B cell (primary cell): ENCODE measurements at regions not wholly inside any gene's neighbourhood (a gene's known extent, or its start where the extent isn't known, plus 50 kb on each side); places are given as distances from the start of the nearest gene placed in this dataset.
"Not testable (repeated sequence)": the region's sequence is repeated elsewhere in the genome, so short reads cannot be mapped to it uniquely, and the experiment has no call there.

ENCODE experiments used
- ATAC-seq: fragments of 200-7000 bp; cut with Tn5 transposase; one replicate; pipeline ENCODE4 v1.10.0; 2021; ENCODE audit warnings: low read depth, mild to moderate bottlenecking, moderate number of reproducible peaks, moderate library complexity
- CTCF ChIA-PET: fragments of 350-600 bp; sonication (Branson Sonifier 250); formaldehyde crosslinking; loops from one replicate; lab custom pipeline; 2021; ENCODE audit warnings: antibody characterized with exemption, inconsistent platforms; lab: Charles Lee
- POLR2A ChIA-PET: fragments of 350-600 bp; sonication (Branson Sonifier 250); formaldehyde crosslinking; loops from one replicate; lab custom pipeline; 2021; ENCODE audit warnings: antibody characterized with exemption; lab: Charles Lee
- DNase-seq: peaks from one replicate; pipeline ENCODE4 v3.0.0; 2013
- H2AFZ ChIP-seq: 2 replicates; pipeline ENCODE4 v1.6.1; 2012; ENCODE audit warnings: mild to moderate bottlenecking, low read depth, low read length; ENCODE audit not compliant: insufficient read depth, poor library complexity, severe bottlenecking
- H3K27ac ChIP-seq, 2 donors: 1 replicate in 1 of 2; 2 replicates in 1 of 2; pipeline ENCODE4 v1.5.1; 2012 to 2013; ENCODE audit warnings: low read length in 2 of 2, mild to moderate bottlenecking in 2 of 2, moderate library complexity in 1 of 2
- H3K27me3 ChIP-seq, 4 experiments: fragments of 200-600 bp in 1 of 4; sonication (generic) in 1 of 4; replicated peaks in 1 of 4; 1 replicate in 2 of 4; 2 replicates in 2 of 4; pipeline versions ENCODE4 v1.6.1 to v1.7.0; 2013 to 2016; ENCODE audit warnings: low read length in 3 of 4, mild to moderate bottlenecking in 2 of 4, mixed read lengths in 1 of 4, moderate library complexity in 1 of 4; ENCODE audit not compliant: insufficient read depth in 4 of 4, control insufficient read depth in 3 of 4; ENCODE audit errors: control extremely low read depth in 1 of 4
- H3K36me3 ChIP-seq, 2 experiments: replicated peaks in 1 of 2; 1 replicate in 1 of 2; 2 replicates in 1 of 2; pipeline versions ENCODE4 v1.6.1 to v1.7.1; 2013; ENCODE audit warnings: low read length in 1 of 2; ENCODE audit not compliant: insufficient read depth in 2 of 2, control insufficient read depth in 1 of 2; ENCODE audit errors: control extremely low read depth in 1 of 2, extremely low read depth in 1 of 2
- H3K4me1 ChIP-seq, 2 donors: fragments of 200-600 bp in 1 of 2; sonication (generic) in 1 of 2; 1 replicate in 1 of 2; 2 replicates in 1 of 2; pipeline versions ENCODE4 v1.5.1 to v1.6.1; 2013 to 2017; ENCODE audit warnings: low read length in 2 of 2; ENCODE audit not compliant: control insufficient read depth in 2 of 2, insufficient read depth in 2 of 2
- H3K4me2 ChIP-seq: replicated peaks from 2 replicates; pipeline ENCODE3; 2012; ENCODE audit warnings: mild to moderate bottlenecking, low read depth, low read length; ENCODE audit not compliant: poor library complexity, severe bottlenecking
- H3K4me3 ChIP-seq, 5 experiments: fragments of 200-600 bp in 1 of 5; sonication (generic) in 1 of 5; 1 replicate in 3 of 5; 2 replicates in 2 of 5; pipeline versions ENCODE4 v1.5.1 to v1.7.0; 2011 to 2016; ENCODE audit warnings: low read length in 4 of 5, mild to moderate bottlenecking in 4 of 5, low read depth in 2 of 5, control low read depth in 1 of 5, moderate library complexity in 1 of 5; ENCODE audit not compliant: insufficient read depth in 1 of 5; ENCODE audit errors: control extremely low read depth in 1 of 5, extremely low read depth in 1 of 5
- H3K79me2 ChIP-seq: fragments of 200-600 bp; sonication (generic); one replicate; pipeline ENCODE4 v1.6.0; 2016; ENCODE audit warnings: low read length; ENCODE audit not compliant: control insufficient read depth, insufficient read depth
- H3K9ac ChIP-seq: fragments of 200-600 bp; sonication (generic); 2 replicates; pipeline ENCODE4 v1.6.1; 2017; ENCODE audit warnings: mild to moderate bottlenecking, low read length, moderate library complexity
- H3K9me3 ChIP-seq, 3 donors: one replicate each; pipeline versions ENCODE4 v1.6.1 to v1.7.1; 2013; ENCODE audit warnings: low read length in 2 of 3; ENCODE audit not compliant: control insufficient read depth in 2 of 3, insufficient read depth in 1 of 3; ENCODE audit errors: control extremely low read depth in 1 of 3
- H4K20me1 ChIP-seq: 2 replicates; pipeline ENCODE4 v1.6.0; 2012; ENCODE audit warnings: mild to moderate bottlenecking, low read length; ENCODE audit not compliant: insufficient read depth, control insufficient read depth, poor library complexity, severe bottlenecking
- H3K27ac Mint-ChIP-seq: one replicate; pipeline ENCODE4 v1.8.0; 2021; ENCODE audit warnings: mixed read lengths
- H3K27me3 Mint-ChIP-seq: one replicate; pipeline ENCODE4 v1.8.0; 2021; ENCODE audit warnings: mixed read lengths
- H3K4me1 Mint-ChIP-seq: one replicate; pipeline ENCODE4 v1.8.0; 2021; ENCODE audit warnings: mixed read lengths
- H3K4me3 Mint-ChIP-seq: one replicate; pipeline ENCODE4 v1.8.0; 2021; ENCODE audit warnings: mixed read lengths
- H3K9me3 Mint-ChIP-seq: one replicate; pipeline ENCODE4 v1.8.0; 2022; ENCODE audit warnings: mixed read lengths; ENCODE audit not compliant: insufficient read depth
- CTCF ChIP-seq: fragments of 200-600 bp; IDR thresholded peaks from one replicate; pipeline ENCODE4 v1.8.0; 2022; ENCODE audit warnings: antibody characterized with exemption, mild to moderate bottlenecking
- EZH2 ChIP-seq: IDR thresholded peaks from 2 replicates; pipeline ENCODE4 v1.6.1; 2012; ENCODE audit warnings: borderline replicate concordance, low read depth, mild to moderate bottlenecking, moderate library complexity, low read length; ENCODE audit not compliant: insufficient read depth, poor library complexity, severe bottlenecking
- WGBS: methylation state at CpG from one replicate; pipeline ENCODE4 v1.1.5; 2013; ENCODE audit warnings: missing lambda C conversion rate; ENCODE audit not compliant: insufficient coverage; 5-methylcytosine and 5-hydroxymethylcytosine counted together
- intact Hi-C: fragments of 100-400 bp; cut with micrococcal nuclease; formaldehyde crosslinking; loops from one replicate; pipeline ENCODE4 v1.10.0; 2022

DNA sequence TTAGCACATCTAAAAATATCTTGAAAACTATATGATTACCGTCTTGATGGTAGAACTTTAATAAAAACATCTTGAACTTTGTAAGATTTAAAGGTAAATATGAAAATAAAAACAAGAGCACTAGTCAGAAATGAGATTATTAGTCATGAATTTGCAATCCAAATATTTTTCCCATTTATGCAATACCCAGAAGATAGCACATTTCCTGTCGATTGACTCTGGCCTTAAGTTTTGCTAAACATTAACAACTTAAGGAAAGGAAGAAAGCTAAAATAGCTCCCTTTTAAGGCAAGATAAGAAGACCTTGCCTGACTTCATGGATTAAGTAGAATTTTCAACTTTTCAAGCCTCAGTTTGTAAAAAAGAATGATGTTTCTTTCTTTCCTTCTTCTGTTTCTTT lies 1374.7 kb upstream of the RAG2 start:
- no CpG with 5 or more reads among the region's 2 CpGs for WGBS
- H3K4me3 ChIP-seq = no peak overlapping the region
- no peaks in the 10 kb centered on the region for H3K36me3 ChIP-seq
- Mint-ChIP-seq H3K4me1 (no peaks in the 10 kb centered on the region), H3K4me3 (no peak overlapping the region), H3K27me3 (no peaks in the 10 kb centered on the region), H3K27ac (no peak overlapping the region), H3K9me3 (peaks cover 3% of the 10 kb centered on the region)
- no peak overlapping the region for H2AFZ ChIP-seq
- H3K27ac ChIP-seq = no peak overlapping the region
- H3K9ac ChIP-seq = no peak overlapping the region
- DNase-seq = no peak
- no peaks in the 10 kb centered on the region for H3K4me1 ChIP-seq
- ChIA-PET POLR2A (no interaction called here), CTCF (no interaction called here)
- ATAC-seq = no peak
- H3K9me3 ChIP-seq = peaks cover 0 to 8% (median 0%) of the 10 kb centered on the region in 3 donors
- no peaks in the 10 kb centered on the region for H3K27me3 ChIP-seq
- no peak for TF ChIP-seq CTCF
- TF ChIP-seq EZH2 = no peak
- H3K4me2 ChIP-seq = no peak overlapping the region
- H3K79me2 ChIP-seq = no peaks in the 10 kb centered on the region
- H4K20me1 ChIP-seq = no peaks in the 10 kb centered on the region
- intact Hi-C loops = no loop called here

GRCh38 chr11:37969336-37969735 lies 1371.3 kb upstream of the RAG2 start:
- H3K4me1 ChIP-seq, H3K27me3 Mint-ChIP-seq, H3K4me3 ChIP-seq, H3K27me3 ChIP-seq, ATAC-seq, H3K27ac Mint-ChIP-seq, intact Hi-C loops, CTCF ChIA-PET, H3K36me3 ChIP-seq, H3K9ac ChIP-seq, H3K79me2 ChIP-seq, H3K27ac ChIP-seq, H3K9me3 ChIP-seq, DNase-seq, H3K4me1 Mint-ChIP-seq, H3K4me3 Mint-ChIP-seq, H2AFZ ChIP-seq, H3K4me2 ChIP-seq, H3K9me3 Mint-ChIP-seq, POLR2A ChIA-PET, H4K20me1 ChIP-seq: not testable (repeated sequence)
- WGBS = 95% methylated on average over 3 of the region's 4 CpGs
